ENCODE measurements at regions not wholly inside any gene's neighbourhood (a gene's known extent, or its start where the extent isn't known, plus 50 kb on each side); places are given as distances from the start of the nearest gene placed in this dataset.
"Not testable (repeated sequence)": the region's sequence is repeated elsewhere in the genome, so short reads cannot be mapped to it uniquely, and the experiment has no call there.

DNA sequence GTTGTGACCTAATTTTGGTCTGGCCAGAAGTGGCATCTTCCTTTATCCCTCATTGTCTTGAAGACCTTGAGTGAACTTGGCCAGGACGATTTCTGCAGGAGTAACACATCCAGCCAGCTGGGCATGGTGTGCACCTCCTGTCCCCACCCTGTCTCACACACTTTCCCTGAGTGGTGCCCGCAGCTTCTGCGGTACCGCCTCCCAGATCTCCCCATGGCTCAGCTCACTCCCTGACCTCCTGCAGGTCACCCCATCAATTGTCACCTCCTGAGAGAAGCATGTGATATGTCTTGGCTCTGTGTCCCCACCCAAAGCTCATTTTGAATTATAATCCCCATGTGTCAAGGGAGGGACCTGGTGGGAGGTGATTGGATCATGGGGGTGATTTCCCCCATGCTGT, 50.2 kb upstream of the TP53I11 start:
- TF ChIP-seq, protein P1, sequence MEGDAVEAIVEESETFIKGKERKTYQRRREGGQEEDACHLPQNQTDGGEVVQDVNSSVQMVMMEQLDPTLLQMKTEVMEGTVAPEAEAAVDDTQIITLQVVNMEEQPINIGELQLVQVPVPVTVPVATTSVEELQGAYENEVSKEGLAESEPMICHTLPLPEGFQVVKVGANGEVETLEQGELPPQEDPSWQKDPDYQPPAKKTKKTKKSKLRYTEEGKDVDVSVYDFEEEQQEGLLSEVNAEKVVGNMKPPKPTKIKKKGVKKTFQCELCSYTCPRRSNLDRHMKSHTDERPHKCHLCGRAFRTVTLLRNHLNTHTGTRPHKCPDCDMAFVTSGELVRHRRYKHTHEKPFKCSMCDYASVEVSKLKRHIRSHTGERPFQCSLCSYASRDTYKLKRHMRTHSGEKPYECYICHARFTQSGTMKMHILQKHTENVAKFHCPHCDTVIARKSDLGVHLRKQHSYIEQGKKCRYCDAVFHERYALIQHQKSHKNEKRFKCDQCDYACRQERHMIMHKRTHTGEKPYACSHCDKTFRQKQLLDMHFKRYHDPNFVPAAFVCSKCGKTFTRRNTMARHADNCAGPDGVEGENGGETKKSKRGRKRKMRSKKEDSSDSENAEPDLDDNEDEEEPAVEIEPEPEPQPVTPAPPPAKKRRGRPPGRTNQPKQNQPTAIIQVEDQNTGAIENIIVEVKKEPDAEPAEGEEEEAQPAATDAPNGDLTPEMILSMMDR (IDR thresholded peaks at IDR 0.05; ENCODE audit: insufficient read depth, low read length): no peak
- H3K4me3 ChIP-seq (ENCODE audit: low read depth, low read length): no peak overlapping the region
- no peak for DNase-seq (ENCODE audit: low read depth)

- no peak for DNase-seq (ENCODE audit: low read depth)
- no peak overlapping the region for H3K4me3 ChIP-seq (ENCODE audit: low read depth, low read length)
- TF ChIP-seq, protein P1 (IDR thresholded peaks at IDR 0.05; ENCODE audit: insufficient read depth, low read length): no peak
Measured at GRCh38 chr11:45001466-45002165, 50.9 kb upstream of the TP53I11 start.

DNA sequence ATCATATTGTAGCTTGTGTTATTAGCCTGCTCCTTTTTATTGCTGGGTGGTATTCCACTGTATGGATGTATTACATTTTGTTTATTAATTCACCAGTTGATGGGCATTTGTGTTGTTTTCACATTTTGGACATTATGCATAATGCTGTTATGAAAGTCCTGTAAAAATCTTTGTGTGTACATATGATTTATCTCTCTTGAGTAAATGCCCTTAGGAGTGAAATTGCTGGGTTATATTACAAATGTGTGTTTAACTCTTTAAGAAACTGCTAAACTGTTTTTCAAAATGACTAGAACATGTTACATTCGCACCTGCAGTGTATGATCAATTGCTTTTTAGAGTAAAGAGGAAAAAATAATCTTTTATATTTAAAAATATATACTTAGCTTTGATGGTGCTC, 54.4 kb upstream of the TP53I11 start:
- TF ChIP-seq, protein P1 (IDR thresholded peaks at IDR 0.05; ENCODE audit: insufficient read depth, low read length): no peak
- H3K4me3 ChIP-seq (ENCODE audit: low read depth, low read length): no peak overlapping the region
- no peak for DNase-seq (ENCODE audit: low read depth)

DNA sequence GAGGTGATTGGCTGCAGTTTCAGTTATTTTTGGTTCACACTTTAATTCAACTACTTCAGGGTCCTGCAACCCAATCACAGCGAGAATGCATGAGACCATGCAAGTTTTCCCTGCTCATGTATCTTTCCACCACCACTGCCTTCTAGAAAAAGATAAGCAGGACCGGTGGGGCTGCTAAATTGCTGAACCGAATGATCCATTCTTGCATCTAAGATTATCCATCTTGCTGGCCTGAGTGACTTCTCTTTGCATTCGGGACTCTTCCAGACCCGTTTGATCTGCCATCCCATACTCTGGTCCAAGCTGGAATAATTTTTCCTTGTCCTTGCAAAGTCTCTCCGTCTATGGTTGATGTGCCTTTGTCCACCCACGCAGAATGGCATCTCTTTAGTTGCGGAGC, 56.3 kb upstream of the TP53I11 start:
- no peak for DNase-seq (ENCODE audit: low read depth)
- TF ChIP-seq, protein P1 (IDR thresholded peaks at IDR 0.05; ENCODE audit: insufficient read depth, low read length): no peak
- H3K4me3 ChIP-seq (ENCODE audit: low read depth, low read length): no peak overlapping the region

DNA sequence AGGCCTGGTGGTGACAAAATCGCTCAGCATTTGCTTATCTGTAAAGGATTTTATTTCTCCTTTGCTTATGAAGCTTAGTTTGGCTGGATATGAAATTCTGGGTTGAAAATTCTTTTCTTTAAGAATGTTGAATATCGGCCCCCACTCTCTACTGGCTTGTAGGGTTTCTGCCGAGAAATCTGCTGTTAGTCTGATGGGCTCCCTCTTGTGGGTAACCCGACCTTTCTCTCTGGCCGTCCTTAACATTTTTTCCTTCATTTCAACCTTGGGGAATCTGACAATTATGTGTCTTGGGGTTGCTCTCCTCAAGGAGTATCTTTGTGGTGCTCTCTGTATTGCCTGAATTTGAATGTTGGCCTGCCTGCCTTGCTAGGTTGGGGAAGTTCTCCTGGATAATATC, 65.3 kb upstream of the TP53I11 start:
- DNase-seq (ENCODE audit: low read depth); H3K4me3 ChIP-seq (ENCODE audit: low read depth, low read length): not testable (repeated sequence)

- DNase-seq (ENCODE audit: low read depth): peak; percentile 33
- not testable (repeated sequence) for H3K4me3 ChIP-seq (ENCODE audit: low read depth, low read length)
Measured at GRCh38 chr11:45016446-45016845, 65.8 kb upstream of the TP53I11 start.

DNA sequence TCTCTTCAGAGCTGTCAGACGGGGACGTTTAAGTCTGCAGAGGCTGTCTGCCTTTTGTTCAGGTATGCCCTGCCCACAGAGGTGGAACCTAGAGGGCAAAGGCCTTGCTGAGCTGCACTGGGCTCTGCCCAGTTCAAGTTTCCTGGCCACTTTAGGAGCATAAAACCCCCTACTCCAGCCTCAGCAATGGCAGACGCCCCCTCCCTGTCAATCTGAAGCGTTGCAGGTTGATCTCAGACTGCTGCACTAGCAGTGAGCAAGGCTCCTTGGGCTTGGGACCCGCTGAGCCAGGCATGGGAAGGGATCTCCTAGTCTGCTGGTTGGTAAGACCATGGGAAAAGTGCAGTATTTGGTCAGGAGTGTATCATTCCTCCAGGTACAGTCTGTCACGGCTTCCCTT, 66.6 kb upstream of the TP53I11 start:
- TF ChIP-seq, protein P1 (IDR thresholded peaks at IDR 0.05; ENCODE audit: insufficient read depth, low read length): no peak
- H3K4me3 ChIP-seq (ENCODE audit: low read depth, low read length): no peak overlapping the region
- no peak for DNase-seq (ENCODE audit: low read depth)

DNA sequence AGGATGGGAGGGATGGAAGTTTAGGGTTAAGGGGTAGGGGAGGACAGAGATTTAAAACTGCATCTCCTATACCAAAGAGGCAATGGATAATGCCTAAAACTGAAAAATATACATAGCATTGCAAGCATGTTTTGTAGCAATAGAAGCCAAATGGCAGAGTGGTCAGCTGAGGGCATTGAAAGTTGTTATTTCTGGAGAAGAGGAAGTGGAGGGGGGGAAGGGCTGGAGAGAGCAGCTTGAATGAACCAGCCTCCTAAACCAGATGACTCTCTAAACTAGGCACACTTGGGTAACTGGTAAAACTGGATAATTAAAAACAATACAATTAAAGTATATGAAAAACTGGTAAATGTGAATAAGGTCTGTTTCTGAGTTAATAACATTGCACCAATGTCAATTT, 70.3 kb upstream of the TP53I11 start:
- no peak for DNase-seq (ENCODE audit: low read depth)
- no peak overlapping the region for H3K4me3 ChIP-seq (ENCODE audit: low read depth, low read length)
- TF ChIP-seq, protein P1 (IDR thresholded peaks at IDR 0.05; ENCODE audit: insufficient read depth, low read length): no peak

All from fibroblast of the aortic adventitia (primary cell).